Sigmoid colon (tissue), 6 donors: ENCODE measurements at regions not wholly inside any gene's neighbourhood (a gene's known extent, or its start where the extent isn't known, plus 50 kb on each side); places are given as distances from the start of the nearest gene placed in this dataset.
"Not testable (repeated sequence)": the region's sequence is repeated elsewhere in the genome, so short reads cannot be mapped to it uniquely, and the experiment has no call there.

Source experiments
- DNase-seq: peaks from one replicate; pipeline ENCODE4 v3.0.0-alpha.2; 2019
- H3K27ac ChIP-seq, 4 donors: fragments of 200-600 bp; sonication (generic); one replicate each; pipeline ENCODE4 v1.5.1; 2016 to 2019; ENCODE audit warnings: mild to moderate bottlenecking in 1 of 4
- H3K27me3 ChIP-seq, 3 donors: fragments of 200-600 bp; sonication (generic); one replicate each; pipeline ENCODE4 v1.5.1; 2019; ENCODE audit warnings: mild to moderate bottlenecking in 1 of 3
- H3K36me3 ChIP-seq, 4 donors: fragments of 200-600 bp; sonication (generic); one replicate each; pipeline ENCODE4 v1.5.1; 2016 to 2019
- H3K4me1 ChIP-seq, 4 donors: fragments of 200-600 bp; sonication (generic); one replicate each; pipeline ENCODE4 v1.5.1; 2017 to 2019
- H3K4me3 ChIP-seq, 4 donors: fragments of 200-600 bp; sonication (generic); one replicate each; pipeline ENCODE4 v1.5.1; 2017 to 2019; ENCODE audit warnings: mild to moderate bottlenecking in 2 of 4, moderate library complexity in 1 of 4
- H3K9me3 ChIP-seq, 4 donors: fragments of 200-600 bp in 3 of 4; sonication (generic) in 3 of 4; one replicate each; pipeline versions ENCODE4 v1.5.1 to v1.6.1; 2013 to 2019
- CTCF ChIP-seq, 4 experiments: fragments of 450-650 bp in 3 of 4; fragments of 200-600 bp in 1 of 4; IDR thresholded peaks; one replicate each; pipeline ENCODE4 v1.5.1; 2016 to 2019; ENCODE audit warnings: antibody characterized with exemption in 4 of 4, mild to moderate bottlenecking in 3 of 4, moderate library complexity in 2 of 4
- EP300 ChIP-seq, 4 donors: sonication (generic); formaldehyde crosslinking; IDR thresholded peaks; one replicate each; pipeline ENCODE4 v1.6.1; 2017; ENCODE audit warnings: antibody characterized with exemption in 4 of 4
- POLR2A ChIP-seq, 2 donors: fragments of 450-650 bp; IDR thresholded peaks; one replicate each; pipeline ENCODE4 v1.6.1; 2016; ENCODE audit warnings: antibody characterized with exemption in 2 of 2, mild to moderate bottlenecking in 2 of 2, moderate library complexity in 2 of 2
- POLR2AphosphoS5 ChIP-seq, 4 donors: sonication (generic); formaldehyde crosslinking; IDR thresholded peaks; one replicate each; pipeline ENCODE4 v1.6.1; 2017; ENCODE audit warnings: antibody characterized with exemption in 4 of 4
- WGBS, 2 donors: extraction: QIAGEN DNeasy Blood & Tissue Kit; methylation state at CpG; one replicate each; pipeline ENCODE4 v1.1.7; 2013; 5-methylcytosine and 5-hydroxymethylcytosine counted together
- intact Hi-C: fragments of 100-400 bp; cut with DNase I; formaldehyde crosslinking; loops from one replicate; pipeline ENCODE4 v1.15.1; 2023
- donor health status: healthy with polysubstance abuse.
- donor health status: healthy.

- H3K36me3 ChIP-seq, result no peaks in the 10 kb centered on the region
- H3K9me3 ChIP-seq, result no peaks in the 10 kb centered on the region
- intact Hi-C loops, result no loop called here
- DNase-seq, result no peak
- no peaks in the 10 kb centered on the region for H3K4me1 ChIP-seq
- no peaks in the 10 kb centered on the region for H3K27me3 ChIP-seq
- no peak for TF ChIP-seq CTCF (IDR thresholded peaks at IDR 0.05)
- TF ChIP-seq EP300 (IDR thresholded peaks at IDR 0.05), result no peak
- no peak for TF ChIP-seq POLR2A (IDR thresholded peaks at IDR 0.05)
- TF ChIP-seq POLR2AphosphoS5 (IDR thresholded peaks at IDR 0.05), result no peak
- no peak overlapping the region for H3K27ac ChIP-seq
- H3K4me3 ChIP-seq, result peak overlapping the region in 1 of 4 donors; percentile 7
- 79 to 89% methylated on average over 12 of the region's 12 CpGs for WGBS, 2 donors
Measured at GRCh38 chr12:14216405-14217294, 148.8 kb upstream of the ATF7IP start.

GRCh38 chr12:14219156-14219555 lies 146.3 kb upstream of the ATF7IP start:
- no peaks in the 10 kb centered on the region for H3K9me3 ChIP-seq
- intact Hi-C loops, result no loop called here
- H3K4me1 ChIP-seq, result no peaks in the 10 kb centered on the region
- 39 to 81% methylated on average over 5 of the region's 5 CpGs for WGBS, 2 donors
- TF ChIP-seq EP300 (IDR thresholded peaks at IDR 0.05), result no peak
- TF ChIP-seq CTCF (IDR thresholded peaks at IDR 0.05), result no peak
- TF ChIP-seq POLR2AphosphoS5 (IDR thresholded peaks at IDR 0.05), result no peak
- no peak for TF ChIP-seq POLR2A (IDR thresholded peaks at IDR 0.05)
- no peak for DNase-seq
- no peaks in the 10 kb centered on the region for H3K36me3 ChIP-seq
- H3K4me3 ChIP-seq, result no peak overlapping the region
- H3K27ac ChIP-seq, result no peak overlapping the region
- H3K27me3 ChIP-seq, result no peaks in the 10 kb centered on the region

- DNase-seq, H3K27me3 ChIP-seq, H3K4me1 ChIP-seq, H3K36me3 ChIP-seq, H3K4me3 ChIP-seq, intact Hi-C loops, H3K27ac ChIP-seq, H3K9me3 ChIP-seq: not testable (repeated sequence)
- 58 to 76% methylated on average over 2 of the region's 2 CpGs for whole genome bisulfite sequencing, 2 donors
Measured at GRCh38 chr12:14219670-14220069, 145.8 kb upstream of the ATF7IP start.

- WGBS, 2 donors, result 94 to 97% methylated on average over 4 of the region's 4 CpGs
- intact Hi-C loops, result no loop called here
- H3K36me3 ChIP-seq, result no peaks in the 10 kb centered on the region
- H3K9me3 ChIP-seq, result peaks cover 0 to 2% (median 1%) of the 10 kb centered on the region in 4 donors
- no peak overlapping the region for H3K27ac ChIP-seq
- no peaks in the 10 kb centered on the region for H3K27me3 ChIP-seq
- TF ChIP-seq POLR2A (IDR thresholded peaks at IDR 0.05) (no peak), CTCF (IDR thresholded peaks at IDR 0.05) (no peak), POLR2AphosphoS5 (IDR thresholded peaks at IDR 0.05) (no peak), EP300 (IDR thresholded peaks at IDR 0.05) (no peak)
- H3K4me3 ChIP-seq, result no peak overlapping the region
- H3K4me1 ChIP-seq, result no peaks in the 10 kb centered on the region
- no peak for DNase-seq
Measured at GRCh38 chr12:14225064-14225463, 140.4 kb upstream of the ATF7IP start.

GRCh38 chr12:14235176-14235575 lies 130.3 kb upstream of the ATF7IP start:
- peaks cover under 1 to 12% (median 9%) of the 10 kb centered on the region in 4 donors for H3K9me3 ChIP-seq
- not testable (repeated sequence) for H3K27ac ChIP-seq, H3K4me1 ChIP-seq, H3K36me3 ChIP-seq, H3K27me3 ChIP-seq, H3K4me3 ChIP-seq, DNase-seq
- WGBS, 2 donors, result 89 to 90% methylated on average over 3 of the region's 3 CpGs
- intact Hi-C loops, result loop anchor here (5.0 to 10.0 kb wide), 2 partner anchors 182 to 760 kb away; no protein-coding TSS in a partner anchor

GRCh38 chr12:14236641-14237040 lies 128.8 kb upstream of the ATF7IP start:
- 93 to 96% methylated on average over 3 of the region's 3 CpGs for WGBS, 2 donors
- H3K4me1 ChIP-seq, result not testable (repeated sequence)

More at GRCh38 chr12:14236641-14237040, 128.8 kb upstream of the ATF7IP start:
- H3K27me3 ChIP-seq, DNase-seq, H3K36me3 ChIP-seq, H3K4me3 ChIP-seq, H3K9me3 ChIP-seq, H3K27ac ChIP-seq: not testable (repeated sequence)
- intact Hi-C loops, result loop anchor here (5.0 to 10.0 kb wide), 2 partner anchors 181 to 758 kb away; no protein-coding TSS in a partner anchor
